ENCODE measurements at regions not wholly inside any gene's neighbourhood (a gene's known extent, or its start where the extent isn't known, plus 50 kb on each side); places are given as distances from the start of the nearest gene placed in this dataset.

DNA sequence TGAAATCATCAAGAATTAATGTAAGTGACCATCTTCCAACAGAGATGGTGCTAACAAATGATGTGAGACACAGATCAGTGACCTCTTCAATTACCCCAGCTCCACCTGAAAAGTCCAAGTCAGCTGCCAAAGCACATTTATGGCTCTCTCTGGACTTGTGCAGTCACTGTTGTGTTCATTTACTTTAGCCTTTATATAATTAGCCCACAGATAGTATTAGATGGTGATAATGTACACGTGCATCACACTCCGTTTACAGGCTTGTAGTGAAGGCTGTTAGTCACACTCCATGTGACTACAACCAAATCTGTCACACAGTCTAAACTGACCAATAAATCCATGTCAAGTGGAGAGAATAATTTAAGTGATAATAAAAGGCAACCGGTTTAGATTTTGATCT, 331.5 kb upstream of the IL12A start:
- no peak overlapping the region for H3K27ac ChIP-seq (ENCODE audit: control insufficient read depth, insufficient read depth, low read length)
- no peak overlapping the region for H3K4me3 ChIP-seq (ENCODE audit: control insufficient read depth in 2 of 3, extremely low read depth in 1 of 3, insufficient read depth in 2 of 3, low read depth in 1 of 3, low read length in 3 of 3)
- no peaks in the 10 kb centered on the region for H4K20me1 ChIP-seq (ENCODE audit: control insufficient read depth, extremely low read depth, insufficient read depth, low read length)
- peaks cover 2% of the 10 kb centered on the region for H3K9me3 ChIP-seq (ENCODE audit: control insufficient read depth, low read depth, low read length)
- dilution Hi-C loops (cut with MboI; ENCODE audit: extremely low pct_ligation_motif_present, low sequenced_read_pairs) = no loop called here
- FAIRE-seq = no peak
- H3K36me3 ChIP-seq (ENCODE audit: control insufficient read depth in 2 of 2, extremely low read depth in 1 of 2, insufficient read depth in 2 of 2, low read length in 2 of 2) = no peaks in the 10 kb centered on the region
- no peaks in the 10 kb centered on the region for H3K4me1 ChIP-seq (ENCODE audit: control insufficient read depth, extremely low read depth, insufficient read depth, low read length)
- H3K79me2 ChIP-seq (ENCODE audit: control insufficient read depth, insufficient read depth, low read length) = no peaks in the 10 kb centered on the region
- H3K9ac ChIP-seq (ENCODE audit: control insufficient read depth, extremely low read depth, insufficient read depth, low read length) = no peak overlapping the region
- no peaks in the 10 kb centered on the region for H3K9me1 ChIP-seq (ENCODE audit: control insufficient read depth, extremely low read depth, insufficient read depth, low read length)
- no peak overlapping the region for H3K4me2 ChIP-seq (ENCODE audit: control insufficient read depth, extremely low read depth, insufficient read depth, low read depth, low read length)
- no peaks in the 10 kb centered on the region for H3K27me3 ChIP-seq (ENCODE audit: control insufficient read depth, extremely low read depth, insufficient read depth, low read length)
- H2AFZ ChIP-seq (ENCODE audit: control insufficient read depth, low read length) = no peak overlapping the region
- no peak for TF ChIP-seq EZH2 (IDR thresholded peaks at IDR 0.05; ENCODE audit: low read length)
- TF ChIP-seq, protein P1, sequence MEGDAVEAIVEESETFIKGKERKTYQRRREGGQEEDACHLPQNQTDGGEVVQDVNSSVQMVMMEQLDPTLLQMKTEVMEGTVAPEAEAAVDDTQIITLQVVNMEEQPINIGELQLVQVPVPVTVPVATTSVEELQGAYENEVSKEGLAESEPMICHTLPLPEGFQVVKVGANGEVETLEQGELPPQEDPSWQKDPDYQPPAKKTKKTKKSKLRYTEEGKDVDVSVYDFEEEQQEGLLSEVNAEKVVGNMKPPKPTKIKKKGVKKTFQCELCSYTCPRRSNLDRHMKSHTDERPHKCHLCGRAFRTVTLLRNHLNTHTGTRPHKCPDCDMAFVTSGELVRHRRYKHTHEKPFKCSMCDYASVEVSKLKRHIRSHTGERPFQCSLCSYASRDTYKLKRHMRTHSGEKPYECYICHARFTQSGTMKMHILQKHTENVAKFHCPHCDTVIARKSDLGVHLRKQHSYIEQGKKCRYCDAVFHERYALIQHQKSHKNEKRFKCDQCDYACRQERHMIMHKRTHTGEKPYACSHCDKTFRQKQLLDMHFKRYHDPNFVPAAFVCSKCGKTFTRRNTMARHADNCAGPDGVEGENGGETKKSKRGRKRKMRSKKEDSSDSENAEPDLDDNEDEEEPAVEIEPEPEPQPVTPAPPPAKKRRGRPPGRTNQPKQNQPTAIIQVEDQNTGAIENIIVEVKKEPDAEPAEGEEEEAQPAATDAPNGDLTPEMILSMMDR (optimal IDR thresholded peaks at IDR 0.05 in 1 of 3, IDR thresholded peaks at IDR 0.05 in 1 of 3, conservative IDR thresholded peaks at IDR 0.05 in 1 of 3; ENCODE audit: extremely low read depth in 1 of 3, insufficient read depth in 2 of 3, low read length in 3 of 3) = no peak
- no peak for DNase-seq (ENCODE audit: low read depth, low spot score)

DNA sequence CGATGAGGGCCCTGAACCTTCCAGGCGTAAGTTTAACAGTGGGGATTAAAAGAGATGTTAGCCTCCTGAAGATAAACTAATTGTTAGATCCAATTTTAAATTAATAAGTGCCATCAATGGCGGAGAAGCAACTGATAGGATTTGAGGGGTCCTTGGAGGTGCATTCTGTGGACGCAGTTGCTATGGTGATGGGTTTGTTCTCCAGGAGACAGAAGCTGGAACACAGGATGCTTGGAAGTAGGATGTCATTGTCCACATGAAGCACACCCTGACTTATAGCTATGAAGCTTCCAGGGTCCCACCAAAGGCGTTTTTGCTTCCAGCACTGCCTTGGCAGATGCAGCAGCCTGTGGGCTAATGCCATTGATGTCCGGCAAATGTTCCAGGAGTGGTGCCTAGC, 331.0 kb upstream of the IL12A start:
- Histone ChIP-seq H3K4me3 (ENCODE audit: control insufficient read depth in 2 of 3, extremely low read depth in 1 of 3, insufficient read depth in 2 of 3, low read depth in 1 of 3, low read length in 3 of 3) (no peak overlapping the region), H3K4me2 (ENCODE audit: control insufficient read depth, extremely low read depth, insufficient read depth, low read depth, low read length) (no peak overlapping the region), H4K20me1 (ENCODE audit: control insufficient read depth, extremely low read depth, insufficient read depth, low read length) (no peaks in the 10 kb centered on the region), H3K9me3 (ENCODE audit: control insufficient read depth, low read depth, low read length) (peaks cover 2% of the 10 kb centered on the region), H3K4me1 (ENCODE audit: control insufficient read depth, extremely low read depth, insufficient read depth, low read length) (no peaks in the 10 kb centered on the region), H3K79me2 (ENCODE audit: control insufficient read depth, insufficient read depth, low read length) (no peaks in the 10 kb centered on the region), H2AFZ (ENCODE audit: control insufficient read depth, low read length) (no peak overlapping the region), H3K36me3 (ENCODE audit: control insufficient read depth in 2 of 2, extremely low read depth in 1 of 2, insufficient read depth in 2 of 2, low read length in 2 of 2) (no peaks in the 10 kb centered on the region), H3K9me1 (ENCODE audit: control insufficient read depth, extremely low read depth, insufficient read depth, low read length) (no peaks in the 10 kb centered on the region), H3K27ac (ENCODE audit: control insufficient read depth, insufficient read depth, low read length) (no peak overlapping the region), H3K27me3 (ENCODE audit: control insufficient read depth, extremely low read depth, insufficient read depth, low read length) (no peaks in the 10 kb centered on the region), H3K9ac (ENCODE audit: control insufficient read depth, extremely low read depth, insufficient read depth, low read length) (no peak overlapping the region)
- no peak for FAIRE-seq
- dilution Hi-C loops (cut with MboI; ENCODE audit: extremely low pct_ligation_motif_present, low sequenced_read_pairs) = no loop called here
- TF ChIP-seq EZH2 (IDR thresholded peaks at IDR 0.05; ENCODE audit: low read length) = no peak
- TF ChIP-seq, protein P1 (optimal IDR thresholded peaks at IDR 0.05 in 1 of 3, IDR thresholded peaks at IDR 0.05 in 1 of 3, conservative IDR thresholded peaks at IDR 0.05 in 1 of 3; ENCODE audit: extremely low read depth in 1 of 3, insufficient read depth in 2 of 3, low read length in 3 of 3) = no peak
- no peak for DNase-seq (ENCODE audit: low read depth, low spot score)
